H1 (cell line): ENCODE measurements at regions not wholly inside any gene's neighbourhood (a gene's known extent, or its start where the extent isn't known, plus 50 kb on each side); places are given as distances from the start of the nearest gene placed in this dataset.

Source experiments
- BACH1 ChIP-seq: IDR thresholded peaks from 2 replicates; pipeline ENCODE4 v1.6.1; 2012; ENCODE audit warnings: low read length, improper control_type of control experiment
- CBX5 ChIP-seq: fragments of 300-800, 300-1000 bp; sonication (generic); IDR thresholded peaks from 2 replicates; pipeline ENCODE4 v1.7.1; 2016; ENCODE audit warnings: antibody characterized with exemption, low read length, low read depth
- CHD1 ChIP-seq: IDR thresholded peaks from 2 replicates; pipeline ENCODE4 v1.6.1; 2012; ENCODE audit warnings: low read depth, low read length, improper control_type of control experiment
- CHD7 ChIP-seq: fragments of 300-600 bp; sonication (generic); IDR thresholded peaks from 2 replicates; pipeline ENCODE4 v1.7.1; 2012; ENCODE audit warnings: low read length, moderate library complexity, mild to moderate bottlenecking, inconsistent platforms; ENCODE audit not compliant: insufficient replicate concordance
- CREB1 ChIP-seq: IDR thresholded peaks from 2 replicates; pipeline ENCODE4 v1.6.1; 2012; ENCODE audit warnings: inconsistent platforms
- MAX ChIP-seq: IDR thresholded peaks from 2 replicates; pipeline ENCODE4 v1.6.1; 2012; ENCODE audit warnings: inconsistent platforms
- NANOG ChIP-seq: IDR thresholded peaks from 2 replicates; pipeline ENCODE4 v1.6.1; 2011; ENCODE audit warnings: low read length, low read depth, mild to moderate bottlenecking, inconsistent platforms; ENCODE audit not compliant: insufficient read depth, poor library complexity, severe bottlenecking
- POLR2A ChIP-seq, 2 experiments: IDR thresholded peaks; 1 replicate in 1 of 2; 2 replicates in 1 of 2; pipeline ENCODE4 v1.6.1; 2011; ENCODE audit warnings: low read depth in 2 of 2, low read length in 2 of 2, mild to moderate bottlenecking in 2 of 2; ENCODE audit errors: control extremely low read depth in 1 of 2
- RAD21 ChIP-seq, 2 experiments: IDR thresholded peaks in 1 of 2; conservative IDR thresholded peaks in 1 of 2; 2 replicates each; pipeline ENCODE4 v1.6.1; 2011; ENCODE audit warnings: low read depth in 2 of 2, low read length in 2 of 2, improper control_type of control experiment in 1 of 2, inconsistent platforms in 1 of 2, mild to moderate bottlenecking in 1 of 2, moderate library complexity in 1 of 2
- SIX5 ChIP-seq: IDR thresholded peaks from 2 replicates; pipeline ENCODE4 v1.6.1; 2011; ENCODE audit warnings: mild to moderate bottlenecking, low read depth, low read length
- SP4 ChIP-seq: IDR thresholded peaks from 2 replicates; pipeline ENCODE4 v1.6.1; 2012; ENCODE audit warnings: low read length, inconsistent platforms
- TCF12 ChIP-seq: IDR thresholded peaks from 2 replicates; pipeline ENCODE4 v1.6.1; 2011; ENCODE audit warnings: low read depth, mild to moderate bottlenecking, low read length
- YY1 ChIP-seq: IDR thresholded peaks from 2 replicates; pipeline ENCODE4 v1.6.1; 2011; ENCODE audit warnings: low read depth, mild to moderate bottlenecking, low read length

- TF ChIP-seq CHD7 = no peak
- no peak for TF ChIP-seq TCF12
- TF ChIP-seq YY1 = no peak
- no peak for TF ChIP-seq SP4
- no peak for TF ChIP-seq CREB1
- no peak for TF ChIP-seq SIX5
- no peak for TF ChIP-seq CBX5
- no peak for TF ChIP-seq MAX
- no peak for TF ChIP-seq POLR2A (IDR thresholded peaks at IDR 0.05; ENCODE audit: control extremely low read depth in 1 of 2, low read depth in 2 of 2, low read length in 2 of 2)
- TF ChIP-seq NANOG = no peak
- no peak for TF ChIP-seq BACH1
- no peak for TF ChIP-seq RAD21 (IDR thresholded peaks at IDR 0.05 in 1 of 2, conservative IDR thresholded peaks at IDR 0.05 in 1 of 2; ENCODE audit: low read depth in 2 of 2, low read length in 2 of 2)
- TF ChIP-seq CHD1 = no peak
- TF ChIP-seq, all 59 proteins: peak for 0
Observed at GRCh38 chr3:159137949-159138348, 336.1 kb downstream of the MFSD1 start (continued).
